KMS-11 (cell line): ENCODE measurements at regions not wholly inside any gene's neighbourhood (a gene's known extent, or its start where the extent isn't known, plus 50 kb on each side); places are given as distances from the start of the nearest gene placed in this dataset.

Experiments
- H2AFZ ChIP-seq: fragments of 200-600 bp; sonication (generic); 2 replicates; pipeline ENCODE4 v1.6.1; 2016; ENCODE audit warnings: antibody characterized with exemption, mixed run types, low read depth
- H3K27ac ChIP-seq: fragments of 200-600 bp; sonication (generic); 2 replicates; pipeline ENCODE4 v1.6.1; 2016; ENCODE audit warnings: mild to moderate bottlenecking, mixed run types
- H3K27me3 ChIP-seq: fragments of 200-600 bp; sonication (generic); 2 replicates; pipeline ENCODE4 v1.6.1; 2017; ENCODE audit warnings: mild to moderate bottlenecking, low read depth, mixed run types, moderate library complexity; ENCODE audit not compliant: insufficient read depth
- H3K36me3 ChIP-seq: fragments of 200-600 bp; sonication (generic); 2 replicates; pipeline ENCODE4 v1.6.1; 2017; ENCODE audit warnings: mild to moderate bottlenecking, mixed run types; ENCODE audit not compliant: insufficient read depth
- H3K4me1 ChIP-seq: fragments of 200-600 bp; sonication (generic); 2 replicates; pipeline ENCODE4 v1.6.1; 2016; ENCODE audit warnings: mild to moderate bottlenecking, low read depth, mixed run types; ENCODE audit not compliant: poor library complexity, severe bottlenecking
- H3K4me2 ChIP-seq: fragments of 200-600 bp; sonication (generic); 2 replicates; pipeline ENCODE4 v1.7.0; 2016; ENCODE audit warnings: mild to moderate bottlenecking, mixed run types
- H3K4me3 ChIP-seq: fragments of 200-600 bp; sonication (generic); IDR thresholded peaks from 2 replicates; pipeline ENCODE4 v1.6.1; 2017; ENCODE audit warnings: low read depth, low read length, mixed read lengths; ENCODE audit not compliant: insufficient read depth
- H3K79me2 ChIP-seq: fragments of 200-600 bp; sonication (generic); 2 replicates; pipeline ENCODE4 v1.6.1; 2016; ENCODE audit warnings: low read depth, mixed run types; ENCODE audit not compliant: insufficient read depth
- H3K9ac ChIP-seq: fragments of 200-600 bp; sonication (generic); 2 replicates; pipeline ENCODE4 v1.6.1; 2016; ENCODE audit warnings: mild to moderate bottlenecking, mixed run types
- H4K20me1 ChIP-seq: fragments of 200-600 bp; sonication (generic); 2 replicates; pipeline ENCODE4 v1.6.1; 2016; ENCODE audit warnings: mild to moderate bottlenecking, mixed run types; ENCODE audit not compliant: insufficient read depth
- TF ChIP-seq, protein P1 (sequence below): fragments of 200-600 bp; sonication (generic); conservative IDR thresholded peaks from 2 replicates; pipeline ENCODE4 v1.6.1; 2017; ENCODE audit warnings: low read depth, mild to moderate bottlenecking, antibody characterized with exemption, low read length, moderate library complexity, mixed read lengths

- H3K27me3 ChIP-seq, result no peaks in the 10 kb centered on the region
- no peaks in the 10 kb centered on the region for H3K79me2 ChIP-seq
- H3K9ac ChIP-seq, result no peak overlapping the region
- no peaks in the 10 kb centered on the region for H3K4me1 ChIP-seq
- no peaks in the 10 kb centered on the region for H4K20me1 ChIP-seq
- no peaks in the 10 kb centered on the region for H3K36me3 ChIP-seq
- no peak overlapping the region for H3K4me2 ChIP-seq
- H3K4me3 ChIP-seq, result no peak overlapping the region
- no peak overlapping the region for H2AFZ ChIP-seq
- TF ChIP-seq, protein P1, sequence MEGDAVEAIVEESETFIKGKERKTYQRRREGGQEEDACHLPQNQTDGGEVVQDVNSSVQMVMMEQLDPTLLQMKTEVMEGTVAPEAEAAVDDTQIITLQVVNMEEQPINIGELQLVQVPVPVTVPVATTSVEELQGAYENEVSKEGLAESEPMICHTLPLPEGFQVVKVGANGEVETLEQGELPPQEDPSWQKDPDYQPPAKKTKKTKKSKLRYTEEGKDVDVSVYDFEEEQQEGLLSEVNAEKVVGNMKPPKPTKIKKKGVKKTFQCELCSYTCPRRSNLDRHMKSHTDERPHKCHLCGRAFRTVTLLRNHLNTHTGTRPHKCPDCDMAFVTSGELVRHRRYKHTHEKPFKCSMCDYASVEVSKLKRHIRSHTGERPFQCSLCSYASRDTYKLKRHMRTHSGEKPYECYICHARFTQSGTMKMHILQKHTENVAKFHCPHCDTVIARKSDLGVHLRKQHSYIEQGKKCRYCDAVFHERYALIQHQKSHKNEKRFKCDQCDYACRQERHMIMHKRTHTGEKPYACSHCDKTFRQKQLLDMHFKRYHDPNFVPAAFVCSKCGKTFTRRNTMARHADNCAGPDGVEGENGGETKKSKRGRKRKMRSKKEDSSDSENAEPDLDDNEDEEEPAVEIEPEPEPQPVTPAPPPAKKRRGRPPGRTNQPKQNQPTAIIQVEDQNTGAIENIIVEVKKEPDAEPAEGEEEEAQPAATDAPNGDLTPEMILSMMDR, result no peak
- H3K27ac ChIP-seq, result no peak overlapping the region
These were observed 199.2 kb downstream of the HLX start for GRCh38 chr1:221078260-221078965.

DNA sequence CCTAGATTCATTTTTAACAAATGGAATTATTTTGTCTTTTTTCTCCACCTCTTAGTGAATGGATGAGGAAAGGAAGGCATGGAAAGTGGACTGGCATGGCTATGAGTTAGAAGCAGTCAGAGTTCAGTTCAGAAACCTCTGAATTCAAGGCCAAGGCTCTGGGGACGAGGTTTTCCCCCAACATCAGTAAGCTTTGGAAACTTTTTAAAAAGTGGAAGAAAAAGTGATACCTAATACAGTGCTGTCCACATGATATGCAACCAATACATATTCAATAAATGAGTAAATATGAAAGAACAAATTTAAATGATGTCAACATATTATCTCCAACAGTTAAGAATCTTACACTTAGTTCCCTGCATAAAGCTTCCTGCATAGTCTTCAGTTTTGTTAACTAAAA lies 204.7 kb downstream of the HLX start:
- no peak overlapping the region for H3K27ac ChIP-seq
- no peaks in the 10 kb centered on the region for H3K27me3 ChIP-seq
- H3K79me2 ChIP-seq, result no peaks in the 10 kb centered on the region
- no peaks in the 10 kb centered on the region for H4K20me1 ChIP-seq
- TF ChIP-seq, protein P1, result no peak
- no peaks in the 10 kb centered on the region for H3K36me3 ChIP-seq
- H3K4me2 ChIP-seq, result no peak overlapping the region
- no peak overlapping the region for H3K9ac ChIP-seq
- no peaks in the 10 kb centered on the region for H3K4me1 ChIP-seq
- H2AFZ ChIP-seq, result no peak overlapping the region
- no peak overlapping the region for H3K4me3 ChIP-seq

DNA sequence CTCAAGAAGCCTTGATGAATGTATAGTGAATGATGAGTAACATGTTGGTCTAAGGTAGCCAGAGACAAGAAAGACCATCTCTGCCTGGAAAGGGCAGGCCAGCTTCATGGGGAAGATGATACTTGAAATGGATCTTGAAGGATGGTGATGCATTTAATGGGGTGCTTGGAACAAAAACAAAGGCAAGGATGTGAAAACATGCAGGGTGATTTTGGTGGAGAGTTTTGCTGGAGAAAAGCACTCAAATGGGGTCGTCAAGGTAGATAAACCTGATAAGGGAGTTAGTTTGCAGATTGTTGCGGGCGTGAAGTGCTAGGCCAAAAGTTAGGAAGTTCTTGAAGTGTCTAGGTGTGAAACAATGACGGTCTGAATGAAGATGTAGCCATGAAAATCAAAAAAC lies 205.4 kb downstream of the HLX start:
- no peaks in the 10 kb centered on the region for H3K79me2 ChIP-seq
- H4K20me1 ChIP-seq, result no peaks in the 10 kb centered on the region
- TF ChIP-seq, protein P1, result no peak
- H3K9ac ChIP-seq, result no peak overlapping the region
- H3K36me3 ChIP-seq, result no peaks in the 10 kb centered on the region
- no peak overlapping the region for H2AFZ ChIP-seq
- no peak overlapping the region for H3K4me2 ChIP-seq
- H3K4me3 ChIP-seq, result no peak overlapping the region
- H3K27ac ChIP-seq, result no peak overlapping the region
- no peaks in the 10 kb centered on the region for H3K27me3 ChIP-seq
- no peaks in the 10 kb centered on the region for H3K4me1 ChIP-seq

DNA sequence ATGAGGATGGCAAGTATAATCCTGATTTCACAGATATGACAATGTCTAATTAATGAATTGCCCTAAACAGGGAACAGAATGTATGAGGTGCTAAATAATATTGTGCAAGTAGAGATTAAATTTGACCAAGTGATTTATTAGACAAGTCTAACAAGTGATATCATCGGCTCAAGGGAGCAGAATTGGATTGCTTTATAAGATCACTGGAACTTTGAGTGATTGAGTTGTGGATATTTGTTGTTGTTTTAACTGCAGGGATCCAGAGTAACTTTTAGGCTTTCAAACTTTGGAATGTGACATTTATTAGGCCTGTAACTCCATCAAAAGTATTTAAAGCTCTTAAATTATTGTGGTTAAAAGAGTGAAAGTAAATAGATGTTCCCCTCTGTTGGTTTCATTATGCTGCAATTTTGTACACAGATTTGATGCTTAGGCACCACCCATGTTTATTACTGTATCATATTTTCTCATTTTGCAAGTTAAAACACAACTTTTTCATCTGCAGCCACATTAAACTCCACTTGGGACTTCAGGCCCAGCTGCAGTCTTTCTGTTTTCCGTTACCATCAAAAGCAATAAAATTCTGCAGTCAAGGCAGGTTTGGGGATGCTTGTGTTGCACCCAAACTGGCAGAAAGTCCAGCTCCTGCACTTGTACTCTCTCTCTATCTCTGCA lies 206.6 kb downstream of the HLX start:
- Histone ChIP-seq H4K20me1 (no peaks in the 10 kb centered on the region), H3K4me2 (no peak overlapping the region), H3K4me1 (no peaks in the 10 kb centered on the region), H3K36me3 (no peaks in the 10 kb centered on the region), H3K9ac (no peak overlapping the region), H3K4me3 (no peak overlapping the region), H2AFZ (no peak overlapping the region), H3K27ac (no peak overlapping the region), H3K79me2 (no peaks in the 10 kb centered on the region), H3K27me3 (no peaks in the 10 kb centered on the region)
- TF ChIP-seq, protein P1, result no peak
